Natural killer cell treated with Interleukin-12 subunit alpha and Interleukin-12 subunit beta and Interleukin-15 and Interleukin-18, amount 100 ng/mL, for 72 hours (primary cell): ENCODE measurements at regions not wholly inside any gene's neighbourhood (a gene's known extent, or its start where the extent isn't known, plus 50 kb on each side); places are given as distances from the start of the nearest gene placed in this dataset.
"Not testable (repeated sequence)": the region's sequence is repeated elsewhere in the genome, so short reads cannot be mapped to it uniquely, and the experiment has no call there.

Experiments used
- ATAC-seq, 2 donors: fragments of 150-1000 bp; cut with Tn5 transposase in 1 of 2; sonication (Bioruptor Pico), chemical (Tn5 transposase) in 1 of 2; 2 replicates each; pipeline ENCODE4 v1.10.0; 2021
- DNase-seq: peaks from one replicate; pipeline ENCODE4 v3.0.0; 2022; ENCODE audit warnings: low spot score
- H3K27ac Mint-ChIP-seq, 2 donors: 1 replicate in 1 of 2; 2 replicates in 1 of 2; pipeline ENCODE4 v1.8.0; 2022; ENCODE audit warnings: mixed read lengths in 2 of 2, mild to moderate bottlenecking in 1 of 2, moderate library complexity in 1 of 2
- H3K27me3 Mint-ChIP-seq, 2 donors: 1 replicate in 1 of 2; 2 replicates in 1 of 2; pipeline ENCODE4 v1.8.0; 2022; ENCODE audit warnings: mixed read lengths in 2 of 2
- H3K36me3 Mint-ChIP-seq: one replicate; pipeline ENCODE4 v1.8.0; 2022; ENCODE audit warnings: mixed read lengths
- H3K4me1 Mint-ChIP-seq, 2 donors: 1 replicate in 1 of 2; 2 replicates in 1 of 2; pipeline ENCODE4 v1.8.0; 2022; ENCODE audit warnings: low read depth in 2 of 2, mixed read lengths in 2 of 2, mild to moderate bottlenecking in 1 of 2
- H3K4me3 Mint-ChIP-seq: one replicate; pipeline ENCODE4 v1.8.0; 2022; ENCODE audit warnings: mixed read lengths
- H3K9me3 Mint-ChIP-seq: 2 replicates; pipeline ENCODE4 v1.8.0; 2022; ENCODE audit warnings: mixed read lengths

GRCh38 chr7:73244782-73245311, 63.8 kb downstream of the NSUN5 start:
- H3K4me3 Mint-ChIP-seq, DNase-seq, H3K4me1 Mint-ChIP-seq, ATAC-seq, H3K36me3 Mint-ChIP-seq, H3K9me3 Mint-ChIP-seq, H3K27ac Mint-ChIP-seq, H3K27me3 Mint-ChIP-seq: not testable (repeated sequence)

GRCh38 chr7:73234994-73235717, 73.5 kb downstream of the NSUN5 start:
- not testable (repeated sequence) for H3K27ac Mint-ChIP-seq, H3K4me1 Mint-ChIP-seq, H3K27me3 Mint-ChIP-seq, H3K36me3 Mint-ChIP-seq, H3K4me3 Mint-ChIP-seq, H3K9me3 Mint-ChIP-seq
- ATAC-seq (peak; percentile 97), DNase-seq (peak; percentile 88)

DNA sequence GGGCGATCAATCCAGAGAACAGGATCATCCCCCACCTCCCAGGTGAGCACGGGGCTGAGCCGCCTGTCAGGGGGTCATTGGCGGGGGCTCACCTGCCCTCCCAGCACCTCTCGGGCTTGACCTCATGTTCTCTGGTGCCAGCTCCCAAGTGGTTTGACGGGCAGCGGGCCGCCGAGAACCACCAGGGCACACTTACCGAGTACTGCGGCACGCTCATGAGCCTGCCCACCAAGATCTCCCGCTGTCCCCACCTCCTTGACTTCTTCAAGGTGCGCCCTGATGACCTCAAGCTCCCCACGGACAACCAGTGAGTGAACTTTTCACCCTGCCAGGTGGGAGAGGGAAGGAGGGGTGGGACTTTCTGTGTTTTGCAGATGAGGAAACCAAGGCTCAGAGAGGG, 82.9 kb downstream of the NSUN5 start:
- not testable (repeated sequence) for ATAC-seq, H3K27me3 Mint-ChIP-seq, H3K4me3 Mint-ChIP-seq, H3K4me1 Mint-ChIP-seq, H3K36me3 Mint-ChIP-seq, DNase-seq, H3K27ac Mint-ChIP-seq, H3K9me3 Mint-ChIP-seq

DNA sequence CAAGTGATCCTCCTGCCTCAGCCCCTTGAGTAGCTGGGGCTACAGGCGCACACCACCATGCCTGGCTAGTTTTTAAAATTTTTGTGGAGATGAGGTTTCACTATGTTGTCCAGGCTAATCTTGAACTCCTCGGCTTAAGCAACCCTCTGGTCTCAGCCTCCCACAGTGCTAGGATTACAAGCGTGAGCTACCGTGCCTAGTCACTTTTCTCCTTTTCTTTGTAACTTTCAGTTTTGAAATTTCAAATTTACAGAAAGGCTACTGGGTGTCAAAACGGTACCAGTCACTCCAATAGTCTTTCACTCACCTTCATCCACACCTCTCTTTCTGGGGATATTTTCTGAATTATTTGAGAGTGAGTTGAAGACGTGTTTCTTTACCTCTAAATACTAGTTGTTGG, 86.9 kb downstream of the NSUN5 start:
- not testable (repeated sequence) for H3K9me3 Mint-ChIP-seq, H3K4me3 Mint-ChIP-seq, H3K27ac Mint-ChIP-seq, H3K4me1 Mint-ChIP-seq, H3K27me3 Mint-ChIP-seq, DNase-seq, H3K36me3 Mint-ChIP-seq
- ATAC-seq = peak; percentile 85

DNA sequence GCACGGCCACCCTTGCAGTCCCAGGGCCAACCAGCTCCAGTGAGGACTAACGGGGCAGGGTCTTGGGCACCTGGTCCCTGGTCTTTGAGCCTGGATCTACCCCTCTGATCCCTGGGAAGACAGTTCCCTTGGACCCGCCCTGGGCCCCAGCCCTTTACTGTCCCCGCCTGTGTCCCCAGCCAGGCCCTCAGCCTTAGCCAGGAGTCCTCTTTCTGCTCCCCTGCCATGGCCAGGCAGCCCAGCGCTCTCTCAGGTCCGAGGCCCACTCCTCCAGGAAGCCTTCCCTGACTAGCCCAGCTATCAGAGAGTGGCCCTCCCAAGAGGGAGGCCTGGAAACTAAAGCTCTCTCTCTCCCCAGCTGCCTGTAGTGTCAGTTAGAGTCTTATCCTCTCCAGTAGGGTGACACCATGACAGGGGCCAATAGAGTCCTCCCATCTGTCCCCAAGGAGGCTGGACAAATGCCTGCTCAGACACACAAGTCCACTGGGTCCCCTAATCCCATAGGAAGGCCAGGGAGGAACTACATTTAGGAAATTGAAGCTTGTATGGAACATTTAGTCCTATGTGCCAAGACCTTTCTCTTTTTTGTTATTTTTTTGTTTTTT, 87.8 kb downstream of the NSUN5 start:
- DNase-seq, H3K27ac Mint-ChIP-seq, H3K27me3 Mint-ChIP-seq, H3K9me3 Mint-ChIP-seq, H3K4me1 Mint-ChIP-seq, H3K4me3 Mint-ChIP-seq, H3K36me3 Mint-ChIP-seq: not testable (repeated sequence)
- ATAC-seq = peak in 1 of 2 donors; percentile 43

GRCh38 chr7:73220357-73220756, 88.3 kb downstream of the NSUN5 start:
- H3K9me3 Mint-ChIP-seq, DNase-seq, H3K36me3 Mint-ChIP-seq, H3K4me1 Mint-ChIP-seq, H3K27ac Mint-ChIP-seq, H3K27me3 Mint-ChIP-seq, H3K4me3 Mint-ChIP-seq: not testable (repeated sequence)
- peak; percentile 50 to 57 for ATAC-seq

GRCh38 chr7:73218802-73219201, 89.8 kb downstream of the NSUN5 start:
- not testable (repeated sequence) for DNase-seq, ATAC-seq, H3K4me1 Mint-ChIP-seq, H3K36me3 Mint-ChIP-seq, H3K27me3 Mint-ChIP-seq, H3K9me3 Mint-ChIP-seq, H3K4me3 Mint-ChIP-seq, H3K27ac Mint-ChIP-seq

- H3K27me3 Mint-ChIP-seq, H3K4me1 Mint-ChIP-seq, H3K27ac Mint-ChIP-seq, DNase-seq, H3K4me3 Mint-ChIP-seq, H3K36me3 Mint-ChIP-seq, H3K9me3 Mint-ChIP-seq: not testable (repeated sequence)
- peak in 1 of 2 donors; percentile 60 for ATAC-seq
These were observed 92.5 kb downstream of the NSUN5 start for GRCh38 chr7:73216046-73216675.

DNA sequence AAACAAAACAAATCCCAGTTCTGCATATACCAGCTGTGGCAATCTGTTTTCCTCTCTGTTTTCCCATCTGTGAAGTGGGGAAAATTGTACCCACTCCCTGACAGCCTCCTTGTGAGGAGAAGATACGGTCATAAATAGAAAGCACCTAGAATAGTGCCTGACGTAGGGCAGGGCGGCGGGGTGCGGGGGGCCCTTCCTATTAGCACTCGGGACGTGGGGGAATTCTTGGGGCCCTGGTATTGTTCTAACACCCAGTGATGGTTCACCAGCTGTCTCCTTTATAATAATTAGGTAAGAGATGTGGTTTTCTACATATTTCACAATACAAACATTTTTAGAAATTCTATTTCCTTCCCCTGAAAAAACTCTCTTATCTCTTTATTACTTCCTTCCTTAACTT, 93.4 kb downstream of the NSUN5 start:
- H3K9me3 Mint-ChIP-seq, H3K4me3 Mint-ChIP-seq, DNase-seq, H3K4me1 Mint-ChIP-seq, H3K27me3 Mint-ChIP-seq, H3K36me3 Mint-ChIP-seq, H3K27ac Mint-ChIP-seq: not testable (repeated sequence)
- peak; percentile 39 to 83 for ATAC-seq

- H3K27ac Mint-ChIP-seq, H3K9me3 Mint-ChIP-seq, H3K36me3 Mint-ChIP-seq, H3K4me3 Mint-ChIP-seq, H3K27me3 Mint-ChIP-seq, H3K4me1 Mint-ChIP-seq: not testable (repeated sequence)
- peak in 1 of 2 donors; percentile 25 for ATAC-seq
- peak; percentile 58 for DNase-seq
These were observed 94.2 kb downstream of the NSUN5 start for GRCh38 chr7:73214471-73214870.

DNA sequence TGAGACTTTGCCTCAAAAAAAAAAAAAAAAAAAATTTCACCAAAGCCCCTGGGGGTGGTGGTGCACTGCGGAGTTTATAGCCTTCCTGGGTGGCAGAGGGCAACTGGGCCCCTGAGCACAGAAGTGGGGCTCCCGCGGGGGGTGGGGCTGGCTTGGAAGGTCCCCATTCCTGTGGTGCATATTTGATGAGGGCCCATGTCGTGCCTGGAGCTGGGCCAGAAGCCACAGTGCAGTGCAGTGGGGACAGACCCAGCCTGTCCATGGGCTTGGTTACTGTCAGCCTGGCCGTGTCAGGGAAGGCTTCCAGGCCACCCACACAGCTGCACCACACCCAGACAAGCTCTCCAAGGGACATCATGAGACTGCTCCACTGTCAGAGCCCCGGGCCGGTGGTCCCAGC, 95.5 kb downstream of the NSUN5 start:
- H3K9me3 Mint-ChIP-seq, H3K27me3 Mint-ChIP-seq, H3K4me1 Mint-ChIP-seq, ATAC-seq, DNase-seq, H3K4me3 Mint-ChIP-seq, H3K36me3 Mint-ChIP-seq, H3K27ac Mint-ChIP-seq: not testable (repeated sequence)

- not testable (repeated sequence) for DNase-seq, ATAC-seq, H3K27ac Mint-ChIP-seq, H3K9me3 Mint-ChIP-seq, H3K4me3 Mint-ChIP-seq, H3K36me3 Mint-ChIP-seq, H3K4me1 Mint-ChIP-seq, H3K27me3 Mint-ChIP-seq
These were observed 103.0 kb downstream of the NSUN5 start for GRCh38 chr7:73205594-73205993.

DNA sequence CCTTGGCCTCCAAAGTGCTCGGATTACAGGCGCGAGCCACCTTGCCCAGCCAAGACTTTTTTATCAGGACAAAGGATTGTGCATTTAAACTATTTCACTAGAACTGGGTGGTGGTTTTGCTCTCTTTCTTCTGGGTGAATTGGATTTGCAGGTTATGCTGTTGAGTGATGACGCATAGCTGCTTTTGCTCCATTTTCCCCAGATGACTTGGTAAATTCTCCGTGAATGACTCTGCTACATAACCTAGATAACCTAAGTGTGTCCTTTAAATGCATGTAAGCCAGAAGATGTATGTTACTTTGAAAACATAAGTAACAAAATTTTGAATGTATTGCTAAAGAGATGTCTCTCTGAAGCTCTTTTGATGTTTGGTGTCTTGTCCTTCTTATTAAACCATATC, 103.7 kb downstream of the NSUN5 start:
- not testable (repeated sequence) for DNase-seq, ATAC-seq, H3K4me1 Mint-ChIP-seq, H3K4me3 Mint-ChIP-seq, H3K9me3 Mint-ChIP-seq, H3K36me3 Mint-ChIP-seq, H3K27ac Mint-ChIP-seq, H3K27me3 Mint-ChIP-seq

DNA sequence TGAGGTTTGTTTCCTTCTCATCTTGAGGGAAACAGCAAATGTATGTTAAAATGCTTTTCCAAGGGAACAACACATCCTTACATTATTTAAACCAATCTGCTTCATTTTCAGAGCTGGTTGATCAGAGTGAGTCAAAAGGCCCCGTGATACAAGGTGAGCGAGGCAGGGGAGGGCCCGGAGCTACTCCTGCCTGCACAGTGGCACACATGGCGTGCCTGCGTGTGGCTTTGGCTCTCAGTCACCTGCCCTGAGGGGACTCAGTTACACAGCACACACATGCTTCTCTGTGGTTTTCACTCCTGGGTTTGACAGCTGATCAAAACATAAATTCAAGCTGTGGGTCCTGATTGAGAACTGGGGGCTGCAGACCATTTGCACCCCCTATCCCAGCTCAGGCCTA, 105.3 kb downstream of the NSUN5 start:
- not testable (repeated sequence) for H3K4me1 Mint-ChIP-seq, H3K4me3 Mint-ChIP-seq, ATAC-seq, DNase-seq, H3K9me3 Mint-ChIP-seq, H3K27ac Mint-ChIP-seq, H3K36me3 Mint-ChIP-seq, H3K27me3 Mint-ChIP-seq
